Skeletal muscle cell (primary cell): ENCODE measurements at regions not wholly inside any gene's neighbourhood (a gene's known extent, or its start where the extent isn't known, plus 50 kb on each side); places are given as distances from the start of the nearest gene placed in this dataset.

ENCODE experiments used
- DNase-seq: peaks from one replicate; pipeline ENCODE4 v3.0.0-alpha.2; 2010; ENCODE audit warnings: low read depth
- H3K4me3 ChIP-seq: 2 replicates; pipeline ENCODE4 v1.5.1; 2011; ENCODE audit warnings: low read depth, mild to moderate bottlenecking, control low read depth, low read length, moderate library complexity

DNA sequence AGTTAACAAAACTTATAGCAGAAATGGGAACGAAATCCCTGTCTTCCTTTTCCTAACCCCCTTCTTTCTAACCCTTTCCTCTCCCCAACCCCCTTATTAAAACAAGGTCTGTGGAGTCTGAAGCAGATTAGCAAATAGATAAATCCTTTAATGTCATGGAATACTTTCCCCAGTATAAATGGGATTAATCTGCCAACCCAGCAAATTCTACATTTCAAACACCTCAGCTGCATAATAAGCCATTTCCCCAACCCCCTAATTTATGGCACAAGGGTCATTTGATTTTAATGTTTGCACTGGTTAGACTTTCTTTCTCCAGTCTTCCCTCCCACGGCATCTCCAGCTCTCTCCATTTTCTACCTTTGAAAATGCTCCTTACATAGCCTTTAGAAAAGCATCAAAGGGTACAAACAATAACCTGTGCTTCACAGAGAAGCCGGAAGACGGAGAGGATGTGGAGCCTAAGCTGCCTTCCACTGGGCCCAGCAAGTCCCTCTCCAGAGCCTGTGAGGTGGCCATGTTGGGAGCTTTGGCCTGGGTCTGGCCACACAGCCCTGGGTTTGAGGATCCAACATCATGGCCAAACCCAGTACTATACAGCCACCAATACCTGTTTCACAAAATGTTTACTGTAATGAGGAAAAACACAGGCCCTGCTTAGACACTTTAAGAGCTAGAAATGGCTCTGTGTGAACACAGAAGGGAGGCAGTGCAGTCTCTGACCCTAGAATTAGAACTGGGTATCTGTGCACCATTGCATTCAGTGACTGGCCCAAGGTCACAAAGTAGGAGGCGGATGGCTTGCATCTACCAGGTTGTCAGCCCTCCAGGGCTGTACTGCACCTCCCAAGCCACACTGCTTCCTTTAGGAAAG is 56.9 kb upstream of the SPRY1 start:
- no peak overlapping the region for H3K4me3 ChIP-seq
- DNase-seq: no peak

DNA sequence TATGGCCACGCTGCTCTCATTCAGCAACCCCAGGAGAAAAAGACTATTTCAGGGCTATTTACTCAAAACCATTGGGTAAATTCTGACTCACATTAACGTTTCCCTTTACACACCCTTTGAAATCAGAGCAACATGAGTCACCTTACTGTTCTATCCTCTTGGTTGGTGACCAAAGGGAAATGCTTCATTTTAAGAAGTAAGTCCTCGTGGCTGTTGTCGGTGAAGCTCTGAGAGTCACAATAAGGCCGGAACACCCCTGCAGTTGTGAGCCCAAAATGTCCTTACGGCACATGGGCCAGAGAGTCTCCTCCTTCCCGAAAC is 56.3 kb upstream of the SPRY1 start:
- H3K4me3 ChIP-seq: no peak overlapping the region
- DNase-seq: peak; percentile 78

DNA sequence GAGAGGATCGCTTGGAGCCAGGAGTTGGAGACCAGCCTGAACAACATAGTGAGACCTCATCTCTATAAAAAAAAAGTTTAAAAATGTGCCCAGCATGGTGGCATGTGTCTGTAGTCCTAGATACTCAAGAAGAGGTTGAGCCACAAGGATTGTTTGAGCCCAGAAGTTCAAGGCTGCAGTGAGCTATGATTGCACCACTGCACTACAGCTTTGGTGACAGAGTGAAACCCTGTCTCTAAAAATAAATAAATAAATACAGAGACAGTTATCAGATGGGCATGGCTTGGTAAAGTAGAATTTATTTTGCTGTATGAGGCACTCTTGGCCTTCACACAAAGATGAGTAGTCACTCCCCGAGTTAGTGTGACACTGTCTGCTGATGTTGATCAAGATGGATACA is 54.1 kb upstream of the SPRY1 start:
- DNase-seq: no peak
- no peak overlapping the region for H3K4me3 ChIP-seq

DNA sequence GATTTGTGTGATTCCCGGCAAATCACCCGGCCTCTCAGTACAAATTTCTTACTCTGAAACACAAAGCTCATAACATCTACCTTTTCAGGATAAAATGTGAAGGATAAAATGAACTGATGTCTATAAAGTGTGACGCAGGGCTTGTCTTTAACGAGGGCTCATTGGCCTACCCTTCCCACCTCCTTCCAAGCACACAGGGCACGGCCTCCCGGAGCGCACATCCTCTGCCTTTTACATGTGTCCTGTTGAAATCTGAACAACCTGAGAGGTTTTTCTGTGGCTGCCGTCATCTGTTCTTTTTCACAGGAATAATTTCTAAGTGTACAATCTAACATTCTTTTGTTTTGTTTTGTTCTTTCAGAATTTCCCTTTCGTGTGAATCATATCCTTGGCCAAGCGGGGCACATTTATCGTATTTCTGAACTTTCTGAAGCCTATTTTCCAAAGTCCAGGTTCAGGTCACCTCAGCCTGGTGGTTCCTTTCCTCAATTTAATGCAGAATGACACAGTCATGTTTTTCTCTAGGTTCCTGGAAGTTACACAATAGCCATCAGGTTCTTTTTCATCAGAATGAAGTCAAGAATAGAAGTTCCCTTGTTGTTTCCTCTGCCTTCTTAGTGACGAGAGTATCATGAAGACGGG is 53.1 kb upstream of the SPRY1 start:
- H3K4me3 ChIP-seq: no peak overlapping the region
- DNase-seq: no peak

DNA sequence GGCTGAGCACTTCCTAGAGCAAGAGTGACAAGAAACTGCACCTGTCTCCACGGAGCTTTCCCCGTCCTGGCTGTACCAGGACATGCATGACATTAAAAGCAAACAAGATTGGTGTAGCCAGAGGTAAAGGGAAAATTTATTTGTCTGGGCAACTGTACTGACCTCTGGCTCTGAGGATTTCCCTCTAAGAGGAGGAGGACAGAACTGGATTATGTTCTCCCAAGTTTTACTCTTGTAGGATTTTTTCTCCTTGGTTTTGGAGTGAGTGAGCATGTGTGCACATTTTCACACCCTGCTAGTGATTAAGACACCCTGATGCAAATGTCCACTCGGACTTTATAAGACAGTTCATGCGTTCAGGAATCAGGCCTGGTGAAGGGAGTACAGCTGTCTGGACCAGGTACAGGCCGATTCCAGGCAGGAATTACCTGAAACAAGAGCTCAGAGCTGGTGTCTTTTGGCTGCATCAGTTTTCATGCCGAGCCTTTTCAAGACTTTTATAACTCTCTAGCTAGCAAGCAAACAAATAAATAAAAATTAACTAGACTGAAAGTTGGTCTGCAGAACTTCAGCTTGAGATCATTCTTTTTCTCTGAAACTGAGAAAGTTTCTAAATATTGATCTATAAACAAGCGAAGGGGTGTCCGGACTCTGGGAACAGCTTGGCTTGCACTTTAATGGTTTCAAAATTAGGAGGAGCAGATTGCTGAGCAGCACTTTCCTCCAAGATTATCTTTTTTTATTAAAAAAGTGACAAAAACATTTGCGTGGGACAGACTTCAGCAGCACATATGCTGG is 51.3 kb upstream of the SPRY1 start:
- DNase-seq: no peak

GRCh38 chr4:123345935-123346300 is 50.7 kb upstream of the SPRY1 start:
- no peak for DNase-seq
- H3K4me3 ChIP-seq: no peak overlapping the region

More for the DNA sequence above, 51.3 kb upstream of the SPRY1 start:
- no peak overlapping the region for H3K4me3 ChIP-seq

DNA sequence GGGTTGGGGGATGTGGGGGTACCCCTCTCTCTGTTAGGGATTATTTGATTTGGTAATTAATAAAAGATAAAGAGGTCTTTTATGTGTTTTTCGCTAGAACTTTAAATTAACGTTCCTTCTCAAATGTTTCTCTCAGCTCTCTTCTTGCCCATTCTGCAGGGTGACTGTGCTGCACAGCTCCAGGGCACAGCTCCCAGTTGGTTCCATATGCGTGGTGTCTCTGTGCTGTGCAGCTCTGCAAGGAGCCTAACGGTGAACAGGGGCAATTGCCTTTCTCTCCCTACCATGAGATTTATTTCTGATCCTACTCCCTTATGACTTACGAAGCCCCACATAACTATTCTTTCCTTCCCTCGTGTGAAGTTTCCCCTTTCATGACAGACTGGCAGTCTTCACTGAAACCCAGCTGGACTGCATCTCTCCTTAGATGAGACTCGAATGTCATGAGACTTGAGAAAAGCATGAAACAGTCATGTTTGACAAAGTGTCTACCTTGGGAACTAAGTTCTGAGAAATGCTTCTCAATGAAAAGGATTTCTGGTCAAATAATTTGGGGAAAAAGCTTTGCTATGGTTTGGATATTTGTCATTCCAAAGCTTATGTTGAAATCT is 50.2 kb upstream of the SPRY1 start:
- DNase-seq: no peak
- no peak overlapping the region for H3K4me3 ChIP-seq
